OCI-LY7 (cell line): ENCODE measurements at regions not wholly inside any gene's neighbourhood (a gene's known extent, or its start where the extent isn't known, plus 50 kb on each side); places are given as distances from the start of the nearest gene placed in this dataset.

Experiments
- BruUV-seq: library from RNA; stranded (reverse); fragments of 400-500 nt; replicated peaks from 2 replicates; lab custom pipeline; 2021; lab: Mats Ljungman, UMichigan
- CTCF ChIA-PET: fragments of 300-600 bp; sonication (Branson Sonifier 250); formaldehyde crosslinking; loops from one replicate; lab custom pipeline; 2022; ENCODE audit warnings: antibody characterized with exemption; ENCODE audit not compliant: unreplicated experiment; lab: Charles Lee
- POLR2A ChIA-PET: fragments of 300-600 bp; sonication (Branson Sonifier 250); formaldehyde crosslinking; loops from one replicate; lab custom pipeline; 2022; ENCODE audit warnings: antibody characterized with exemption; lab: Charles Lee
- DNase-seq: peaks from one replicate; pipeline ENCODE4 v3.0.0-alpha.2; 2015; ENCODE audit warnings: low spot score
- H2AFZ ChIP-seq: fragments of 200-600 bp; sonication (generic), shearing (Covaris generic); 2 replicates; pipeline ENCODE4 v1.6.1; 2014; ENCODE audit warnings: mild to moderate bottlenecking, antibody characterized with exemption, low read length, moderate library complexity
- H3K27ac ChIP-seq: fragments of 200-600 bp; sonication (generic); 2 replicates; pipeline ENCODE4 v1.5.1; 2014; ENCODE audit warnings: mixed run types, low read depth, mild to moderate bottlenecking, moderate library complexity, low read length, inconsistent platforms; ENCODE audit not compliant: poor library complexity, severe bottlenecking
- H3K36me3 ChIP-seq: fragments of 200-600 bp; sonication (generic); 2 replicates; pipeline ENCODE4 v1.6.1; 2014; ENCODE audit warnings: mild to moderate bottlenecking, antibody characterized with exemption, low read length, moderate library complexity, mixed read lengths; ENCODE audit not compliant: insufficient read depth
- H3K4me1 ChIP-seq: fragments of 200-600 bp; sonication (generic); 2 replicates; pipeline ENCODE4 v1.5.1; 2014; ENCODE audit warnings: mild to moderate bottlenecking, low read length; ENCODE audit not compliant: insufficient read depth, poor library complexity, severe bottlenecking
- H3K4me2 ChIP-seq: fragments of 200-600 bp; sonication (generic); 2 replicates; pipeline ENCODE4 v1.6.1; 2014; ENCODE audit warnings: mild to moderate bottlenecking, low read length
- H3K4me3 ChIP-seq: fragments of 200-600 bp; sonication (generic); 2 replicates; pipeline ENCODE4 v1.5.1; 2014; ENCODE audit warnings: mild to moderate bottlenecking, low read depth, low read length; ENCODE audit not compliant: poor library complexity, severe bottlenecking
- H3K79me2 ChIP-seq: fragments of 200-600 bp; sonication (generic); 2 replicates; pipeline ENCODE4 v1.6.1; 2016; ENCODE audit warnings: low read depth, mild to moderate bottlenecking, low read length, moderate library complexity, mixed read lengths; ENCODE audit not compliant: insufficient read depth
- H3K9me2 ChIP-seq: fragments of 200-600 bp; sonication (generic); 2 replicates; pipeline ENCODE4 v1.6.1; 2016; ENCODE audit warnings: mild to moderate bottlenecking, low read length, mixed read lengths; ENCODE audit not compliant: insufficient read depth
- H3K9me3 ChIP-seq: fragments of 200-600 bp; sonication (generic); 2 replicates; pipeline ENCODE4 v1.6.1; 2014; ENCODE audit warnings: mild to moderate bottlenecking, mixed run types, low read length, mixed read lengths
- H4K20me1 ChIP-seq: fragments of 200-600 bp; sonication (generic); 2 replicates; pipeline ENCODE4 v1.6.1; 2014; ENCODE audit warnings: mild to moderate bottlenecking, antibody characterized with exemption, low read length, moderate library complexity, mixed read lengths; ENCODE audit not compliant: insufficient read depth
- EZH2phosphoT487 ChIP-seq: fragments of 200-600 bp; sonication (generic); IDR thresholded peaks from 2 replicates; pipeline ENCODE4 v1.6.1; 2018; ENCODE audit warnings: low read depth, borderline replicate concordance, mild to moderate bottlenecking, mixed run types, antibody characterized with exemption, low read length, moderate library complexity, mixed read lengths
- intact Hi-C: fragments of 100-400 bp; cut with micrococcal nuclease; formaldehyde crosslinking; loops from one replicate; pipeline ENCODE4 v1.10.0; 2022; ENCODE audit not compliant: unreplicated experiment
- TF ChIP-seq, protein P1 (sequence below): fragments of 200-600 bp; sonication (generic); conservative IDR thresholded peaks from 2 replicates; pipeline ENCODE4 v1.5.1; 2014; ENCODE audit warnings: mild to moderate bottlenecking, antibody characterized with exemption, low read length, moderate library complexity, mixed read lengths

DNA sequence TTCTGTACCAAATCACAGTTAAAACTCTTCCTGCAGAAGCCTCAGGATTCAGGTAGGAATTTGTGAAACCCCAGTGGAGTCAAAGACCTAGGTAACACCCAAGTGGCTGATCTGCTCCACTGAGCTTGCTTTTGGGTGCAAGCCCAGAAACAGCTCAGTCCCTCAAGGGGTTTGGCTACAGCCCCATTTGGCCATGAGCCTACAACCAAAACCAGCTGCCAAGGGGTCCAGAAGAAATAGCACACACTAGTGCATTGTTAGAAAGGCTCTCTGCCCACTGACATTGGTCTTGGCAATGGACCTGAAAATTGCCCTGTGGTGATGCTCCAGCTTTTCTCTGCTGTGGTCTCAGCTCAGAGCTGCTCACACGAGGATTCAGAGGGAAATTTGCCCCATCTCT is 577.4 kb upstream of the INTU start:
- no peak overlapping the region for H3K27ac ChIP-seq
- no TSS peak for BruUV-seq
- TF ChIP-seq, protein P1, sequence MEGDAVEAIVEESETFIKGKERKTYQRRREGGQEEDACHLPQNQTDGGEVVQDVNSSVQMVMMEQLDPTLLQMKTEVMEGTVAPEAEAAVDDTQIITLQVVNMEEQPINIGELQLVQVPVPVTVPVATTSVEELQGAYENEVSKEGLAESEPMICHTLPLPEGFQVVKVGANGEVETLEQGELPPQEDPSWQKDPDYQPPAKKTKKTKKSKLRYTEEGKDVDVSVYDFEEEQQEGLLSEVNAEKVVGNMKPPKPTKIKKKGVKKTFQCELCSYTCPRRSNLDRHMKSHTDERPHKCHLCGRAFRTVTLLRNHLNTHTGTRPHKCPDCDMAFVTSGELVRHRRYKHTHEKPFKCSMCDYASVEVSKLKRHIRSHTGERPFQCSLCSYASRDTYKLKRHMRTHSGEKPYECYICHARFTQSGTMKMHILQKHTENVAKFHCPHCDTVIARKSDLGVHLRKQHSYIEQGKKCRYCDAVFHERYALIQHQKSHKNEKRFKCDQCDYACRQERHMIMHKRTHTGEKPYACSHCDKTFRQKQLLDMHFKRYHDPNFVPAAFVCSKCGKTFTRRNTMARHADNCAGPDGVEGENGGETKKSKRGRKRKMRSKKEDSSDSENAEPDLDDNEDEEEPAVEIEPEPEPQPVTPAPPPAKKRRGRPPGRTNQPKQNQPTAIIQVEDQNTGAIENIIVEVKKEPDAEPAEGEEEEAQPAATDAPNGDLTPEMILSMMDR = no peak
- TF ChIP-seq EZH2phosphoT487 = no peak
- H4K20me1 ChIP-seq = no peaks in the 10 kb centered on the region
- DNase-seq = no peak
- H3K4me3 ChIP-seq = no peak overlapping the region
- intact Hi-C loops = no loop called here
- H3K36me3 ChIP-seq = no peaks in the 10 kb centered on the region
- no peaks in the 10 kb centered on the region for H3K79me2 ChIP-seq
- no peak overlapping the region for H2AFZ ChIP-seq
- POLR2A ChIA-PET = no interaction called here
- no peaks in the 10 kb centered on the region for H3K9me3 ChIP-seq
- no peak overlapping the region for H3K4me2 ChIP-seq
- H3K4me1 ChIP-seq = no peaks in the 10 kb centered on the region
- CTCF ChIA-PET = no interaction called here
- no peaks in the 10 kb centered on the region for H3K9me2 ChIP-seq

DNA sequence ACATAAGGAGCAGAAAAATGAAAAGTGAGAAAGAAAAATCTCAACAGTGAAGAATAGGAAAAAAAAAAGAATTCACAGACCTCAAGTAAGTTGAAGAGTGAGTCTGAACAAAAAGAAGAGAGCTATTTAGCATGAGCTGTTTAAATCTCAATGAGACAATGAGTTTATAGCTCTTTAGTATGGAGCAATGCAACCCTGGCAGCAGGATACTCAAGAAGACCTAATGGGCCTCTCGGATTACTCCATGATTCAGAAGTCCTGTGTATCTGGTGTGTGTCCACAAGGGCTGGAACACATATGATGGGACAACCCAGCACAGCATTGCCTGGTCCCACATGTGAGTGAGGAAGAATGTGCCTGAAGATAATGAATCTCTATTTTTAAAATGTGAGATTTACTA is 563.1 kb upstream of the INTU start:
- BruUV-seq = no TSS peak
- DNase-seq = no peak

DNA sequence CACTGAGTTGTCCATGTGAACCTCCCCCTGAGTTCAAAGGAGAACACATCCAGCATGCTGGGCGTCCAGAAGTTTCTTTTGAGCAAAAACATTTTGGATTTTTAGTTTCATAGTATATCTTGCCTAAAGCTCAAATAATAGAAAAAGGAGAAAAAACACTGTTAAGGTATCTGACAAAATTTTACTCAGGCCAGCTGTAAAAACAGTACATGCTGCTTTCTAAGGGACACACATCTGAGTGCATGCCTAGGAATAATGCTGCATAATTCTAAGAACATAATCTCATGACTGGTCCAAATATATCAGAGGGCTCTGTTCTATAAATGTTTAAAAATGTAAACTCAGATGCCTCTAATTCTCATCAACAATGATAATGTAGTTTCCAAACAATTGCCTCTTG is 561.3 kb upstream of the INTU start:
- POLR2A ChIA-PET = interaction anchor here (0.7 kb wide), 1 partner anchor 1217 kb away, joined by 7 read pairs; no protein-coding TSS in a partner anchor
- CTCF ChIA-PET = no interaction called here

More for the DNA sequence above, 563.1 kb upstream of the INTU start:
- H4K20me1 ChIP-seq = no peaks in the 10 kb centered on the region
- no peak overlapping the region for H3K27ac ChIP-seq
- ChIA-PET POLR2A (interaction anchor here (0.7 kb wide), 1 partner anchor 158 kb away, joined by 3 read pairs; no protein-coding TSS in a partner anchor), CTCF (no interaction called here)
- H3K4me3 ChIP-seq = no peak overlapping the region
- H3K4me1 ChIP-seq = no peaks in the 10 kb centered on the region
- no peaks in the 10 kb centered on the region for H3K9me2 ChIP-seq
- H3K9me3 ChIP-seq = no peaks in the 10 kb centered on the region
- H3K36me3 ChIP-seq = no peaks in the 10 kb centered on the region
- H3K4me2 ChIP-seq = no peak overlapping the region
- intact Hi-C loops = no loop called here
- no peak overlapping the region for H2AFZ ChIP-seq
- no peaks in the 10 kb centered on the region for H3K79me2 ChIP-seq
- TF ChIP-seq, protein P1 = no peak
- no peak for TF ChIP-seq EZH2phosphoT487

More for the DNA sequence above, 561.3 kb upstream of the INTU start:
- no peak for TF ChIP-seq EZH2phosphoT487
- TF ChIP-seq, protein P1 = no peak
- no peak overlapping the region for H2AFZ ChIP-seq
- no peak overlapping the region for H3K4me3 ChIP-seq
- no peaks in the 10 kb centered on the region for H3K9me3 ChIP-seq
- H3K27ac ChIP-seq = no peak overlapping the region
- H3K79me2 ChIP-seq = no peaks in the 10 kb centered on the region
- H3K4me2 ChIP-seq = no peak overlapping the region
- no peaks in the 10 kb centered on the region for H3K9me2 ChIP-seq
- H3K36me3 ChIP-seq = no peaks in the 10 kb centered on the region
- no TSS peak for BruUV-seq
- H4K20me1 ChIP-seq = no peaks in the 10 kb centered on the region
- DNase-seq = no peak
- intact Hi-C loops = no loop called here
- H3K4me1 ChIP-seq = no peaks in the 10 kb centered on the region
